PC-3 (cell line): ENCODE measurements at regions not wholly inside any gene's neighbourhood (a gene's known extent, or its start where the extent isn't known, plus 50 kb on each side); places are given as distances from the start of the nearest gene placed in this dataset.

Experiments
- CTCF ChIP-seq: fragments of 300-600 bp; sonication (generic); conservative IDR thresholded peaks from 2 replicates; pipeline ENCODE4 v1.5.1; 2017; ENCODE audit warnings: antibody characterized with exemption, low read depth, mild to moderate bottlenecking, low read length
- EZH2 ChIP-seq: fragments of 300-600 bp; sonication (generic); IDR thresholded peaks from one replicate; pipeline ENCODE4 v1.6.1; 2017; ENCODE audit warnings: antibody characterized with exemption, mild to moderate bottlenecking, low read length; ENCODE audit not compliant: unreplicated experiment
- EZH2phosphoT487 ChIP-seq: fragments of 300-600 bp; sonication (generic); IDR thresholded peaks from 2 replicates; pipeline ENCODE4 v1.6.1; 2018; ENCODE audit warnings: mild to moderate bottlenecking, antibody characterized with exemption, low read length, borderline replicate concordance

- TF ChIP-seq CTCF = peak; percentile 56
- no peak for TF ChIP-seq EZH2
- no peak for TF ChIP-seq EZH2phosphoT487
Measured at GRCh38 chr9:16131264-16131663, 578.4 kb downstream of the CCDC171 start.
